Gastrocnemius medialis (tissue), 4 donors: ENCODE measurements at regions not wholly inside any gene's neighbourhood (a gene's known extent, or its start where the extent isn't known, plus 50 kb on each side); places are given as distances from the start of the nearest gene placed in this dataset.
A peak's percentile ranks its signal among the peaks of the same experiment; 100 is the strongest.

ENCODE experiments used
- ATAC-seq, 2 donors: fragments of 150-250 bp; one replicate each; pipeline ENCODE4 v1.9.1; 2016
- DNase-seq, 2 donors: peaks; one replicate each; pipeline ENCODE4 v3.0.0-alpha.2; 2019
- H3K27ac ChIP-seq, 4 donors: fragments of 200-600 bp; sonication (generic); 1 replicate in 1 of 4; 2 replicates in 3 of 4; pipeline ENCODE4 v1.5.1; 2016 to 2018; ENCODE audit warnings: mild to moderate bottlenecking in 2 of 4, moderate library complexity in 1 of 4
- H3K27me3 ChIP-seq, 3 donors: fragments of 200-600 bp; sonication (generic) in 2 of 3; 1 replicate in 1 of 3; 2 replicates in 2 of 3; pipeline versions ENCODE4 v1.5.1 to v1.6.0; 2016 to 2019; ENCODE audit warnings: mild to moderate bottlenecking in 1 of 3, moderate library complexity in 1 of 3
- H3K36me3 ChIP-seq, 2 donors: fragments of 200-600 bp; sonication (generic) in 1 of 2; one replicate each; pipeline ENCODE4 v1.5.1; 2017 to 2018
- H3K4me1 ChIP-seq, 2 donors: fragments of 200-600 bp; sonication (generic) in 1 of 2; one replicate each; pipeline ENCODE4 v1.5.1; 2016 to 2017; ENCODE audit warnings: mild to moderate bottlenecking in 2 of 2
- H3K4me3 ChIP-seq, 4 donors: fragments of 200-600 bp; sonication (generic) in 3 of 4; 1 replicate in 1 of 4; 2 replicates in 3 of 4; pipeline ENCODE4 v1.5.1; 2016 to 2019; ENCODE audit warnings: mild to moderate bottlenecking in 2 of 4
- H3K9me3 ChIP-seq, 3 donors: fragments of 200-600 bp; sonication (generic) in 2 of 3; 1 replicate in 1 of 3; 2 replicates in 2 of 3; pipeline ENCODE4 v1.5.1; 2016 to 2019
- POLR2A ChIP-seq, 2 donors: fragments of 450-650 bp; IDR thresholded peaks; one replicate each; pipeline ENCODE4 v1.6.1; 2017; ENCODE audit warnings: antibody characterized with exemption in 2 of 2, mild to moderate bottlenecking in 2 of 2, moderate library complexity in 2 of 2
- in situ Hi-C, 4 donors: fragments of 200-750 bp; cut with MboI; loops; one replicate each; pipeline versions ENCODE4 v1.15.0 to v1.8.0; 2017; ENCODE audit warnings: low sequenced_read_pairs in 4 of 4
- intact Hi-C: fragments of 100-400 bp; cut with DNase I; formaldehyde crosslinking; loops from one replicate; pipeline ENCODE4 v1.15.1; 2023; ENCODE audit warnings: low total_unique reads
- TF ChIP-seq, protein P1 (sequence below), 5 experiments: fragments of 450-650 bp in 3 of 5; fragments of 200-600 bp in 2 of 5; sonication (generic) in 2 of 5; IDR thresholded peaks in 4 of 5; conservative IDR thresholded peaks in 1 of 5; 1 replicate in 4 of 5; 2 replicates in 1 of 5; pipeline ENCODE4 v1.5.1; 2016 to 2019; ENCODE audit warnings: antibody characterized with exemption in 5 of 5, mild to moderate bottlenecking in 3 of 5, moderate library complexity in 3 of 5

DNA sequence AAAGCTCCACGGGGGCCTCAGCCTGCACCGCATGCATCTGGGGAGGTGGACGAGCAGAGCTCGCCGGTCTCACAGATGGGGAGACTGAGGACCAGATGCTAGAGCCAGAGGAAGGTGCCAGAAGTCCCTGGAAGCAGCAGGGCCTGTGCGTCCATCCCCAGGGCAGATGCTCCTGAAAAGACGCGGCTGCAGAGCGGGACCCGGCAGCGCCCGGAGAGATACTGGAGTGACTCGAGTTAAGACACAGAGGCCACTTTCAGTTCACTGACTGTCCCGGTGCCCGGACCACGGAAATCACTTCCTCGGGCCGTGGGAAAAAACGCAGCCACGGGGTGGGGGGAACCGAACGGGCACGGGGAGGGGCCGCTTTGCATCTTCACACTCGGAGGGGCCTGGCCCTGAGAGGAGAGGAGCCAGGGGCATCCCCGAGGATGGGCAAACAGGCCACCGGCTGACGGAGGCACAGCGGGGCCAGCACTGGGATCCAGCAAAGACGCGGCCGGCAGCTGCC lies 85.4 kb downstream of the FOXL3 start:
- TF ChIP-seq POLR2A (IDR thresholded peaks at IDR 0.05), result no peak
- TF ChIP-seq, protein P1, sequence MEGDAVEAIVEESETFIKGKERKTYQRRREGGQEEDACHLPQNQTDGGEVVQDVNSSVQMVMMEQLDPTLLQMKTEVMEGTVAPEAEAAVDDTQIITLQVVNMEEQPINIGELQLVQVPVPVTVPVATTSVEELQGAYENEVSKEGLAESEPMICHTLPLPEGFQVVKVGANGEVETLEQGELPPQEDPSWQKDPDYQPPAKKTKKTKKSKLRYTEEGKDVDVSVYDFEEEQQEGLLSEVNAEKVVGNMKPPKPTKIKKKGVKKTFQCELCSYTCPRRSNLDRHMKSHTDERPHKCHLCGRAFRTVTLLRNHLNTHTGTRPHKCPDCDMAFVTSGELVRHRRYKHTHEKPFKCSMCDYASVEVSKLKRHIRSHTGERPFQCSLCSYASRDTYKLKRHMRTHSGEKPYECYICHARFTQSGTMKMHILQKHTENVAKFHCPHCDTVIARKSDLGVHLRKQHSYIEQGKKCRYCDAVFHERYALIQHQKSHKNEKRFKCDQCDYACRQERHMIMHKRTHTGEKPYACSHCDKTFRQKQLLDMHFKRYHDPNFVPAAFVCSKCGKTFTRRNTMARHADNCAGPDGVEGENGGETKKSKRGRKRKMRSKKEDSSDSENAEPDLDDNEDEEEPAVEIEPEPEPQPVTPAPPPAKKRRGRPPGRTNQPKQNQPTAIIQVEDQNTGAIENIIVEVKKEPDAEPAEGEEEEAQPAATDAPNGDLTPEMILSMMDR (IDR thresholded peaks at IDR 0.05 in 4 of 5, conservative IDR thresholded peaks at IDR 0.05 in 1 of 5), result no peak
- in situ Hi-C loops (no loop called here), intact Hi-C loops (no loop called here)
- Histone ChIP-seq H3K4me1 (peaks cover 7 to 13% of the 10 kb centered on the region in 2 donors), H3K36me3 (no peaks in the 10 kb centered on the region), H3K27ac (no peak overlapping the region), H3K4me3 (no peak overlapping the region), H3K27me3 (peaks cover 0 to 32% (median 3%) of the 10 kb centered on the region in 3 donors), H3K9me3 (no peaks in the 10 kb centered on the region)
- DNase-seq (peak in 1 of 2 donors; percentile 5), ATAC-seq (no peak)

DNA sequence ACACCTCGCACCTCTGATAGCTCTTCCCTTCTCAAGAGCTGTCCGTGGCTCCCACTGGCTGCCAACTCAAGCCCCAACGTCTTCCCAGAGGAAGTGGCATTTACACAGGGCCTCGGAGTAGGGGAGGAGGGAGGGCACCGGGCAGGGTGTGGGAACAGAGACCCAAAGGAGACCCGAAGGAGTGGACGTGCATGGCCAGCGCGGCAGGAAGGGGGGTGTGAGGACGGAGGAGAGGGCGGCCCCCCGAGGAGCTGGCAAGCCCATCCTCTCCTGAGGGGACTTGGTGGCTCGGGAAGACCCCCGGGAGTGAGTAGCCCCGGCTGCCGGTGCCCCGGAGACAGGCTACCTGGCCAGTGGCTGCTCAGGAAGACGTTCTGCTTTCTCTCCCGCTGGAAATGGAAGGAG lies 85.9 kb downstream of the FOXL3 start:
- Histone ChIP-seq H3K4me1 (peaks cover 7 to 13% of the 10 kb centered on the region in 2 donors), H3K4me3 (no peak overlapping the region), H3K36me3 (no peaks in the 10 kb centered on the region), H3K27ac (no peak overlapping the region), H3K9me3 (no peaks in the 10 kb centered on the region), H3K27me3 (peaks cover 0 to 32% (median 3%) of the 10 kb centered on the region in 3 donors)
- intact Hi-C loops (no loop called here), in situ Hi-C loops (no loop called here)
- no peak for TF ChIP-seq POLR2A (IDR thresholded peaks at IDR 0.05)
- TF ChIP-seq, protein P1 (IDR thresholded peaks at IDR 0.05 in 4 of 5, conservative IDR thresholded peaks at IDR 0.05 in 1 of 5), result no peak
- no peak for ATAC-seq
- peak in 1 of 2 donors; percentile 4 for DNase-seq

DNA sequence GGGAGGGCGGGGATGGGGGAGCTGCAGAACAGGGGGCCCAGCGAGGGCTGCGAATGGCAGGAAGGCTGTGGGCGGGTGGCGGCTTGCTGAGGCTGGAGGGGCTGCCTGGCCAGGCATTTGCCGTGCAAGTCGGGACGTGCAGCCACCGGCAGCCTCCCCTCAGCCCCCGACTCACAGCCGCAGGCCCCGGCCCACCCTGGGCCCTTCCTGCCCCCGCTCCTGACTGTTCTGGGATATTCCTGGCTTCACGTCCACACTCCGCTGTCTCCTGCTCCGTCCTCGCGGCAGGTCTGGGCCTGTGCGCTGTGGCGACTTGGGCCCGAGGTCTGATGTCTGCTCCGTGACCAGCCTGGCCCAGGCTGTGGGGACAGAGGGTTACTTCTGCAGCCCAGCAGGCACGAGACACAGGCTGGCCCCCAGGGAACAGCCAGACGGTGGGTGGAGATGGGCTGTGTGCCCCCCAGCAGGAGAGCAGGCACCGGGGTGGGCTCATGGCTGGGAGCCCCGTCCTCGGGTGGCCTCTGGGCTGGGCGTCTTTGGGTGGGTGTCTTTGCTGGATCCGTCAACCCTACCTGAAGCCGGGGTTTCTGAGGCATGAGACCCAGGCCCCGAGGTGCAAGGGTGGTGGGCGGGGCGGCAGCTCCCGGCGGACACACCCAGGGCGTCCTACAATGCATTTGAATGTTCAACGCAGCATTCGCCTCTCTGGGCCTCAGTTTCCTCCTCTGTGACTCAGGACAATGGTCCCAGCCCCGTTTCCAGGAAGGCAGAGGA lies 86.5 kb downstream of the FOXL3 start:
- TF ChIP-seq POLR2A (IDR thresholded peaks at IDR 0.05), result no peak
- TF ChIP-seq, protein P1 (IDR thresholded peaks at IDR 0.05 in 4 of 5, conservative IDR thresholded peaks at IDR 0.05 in 1 of 5), result no peak
- ATAC-seq (no peak), DNase-seq (peak in 1 of 2 donors; percentile 5)
- Histone ChIP-seq H3K4me3 (no peak overlapping the region), H3K36me3 (no peaks in the 10 kb centered on the region), H3K27ac (no peak overlapping the region), H3K9me3 (no peaks in the 10 kb centered on the region), H3K4me1 (peaks cover 7 to 13% of the 10 kb centered on the region in 2 donors), H3K27me3 (peaks cover 0 to 32% (median 3%) of the 10 kb centered on the region in 3 donors)
- in situ Hi-C loops, result no loop called here
- intact Hi-C loops, result no loop called here

DNA sequence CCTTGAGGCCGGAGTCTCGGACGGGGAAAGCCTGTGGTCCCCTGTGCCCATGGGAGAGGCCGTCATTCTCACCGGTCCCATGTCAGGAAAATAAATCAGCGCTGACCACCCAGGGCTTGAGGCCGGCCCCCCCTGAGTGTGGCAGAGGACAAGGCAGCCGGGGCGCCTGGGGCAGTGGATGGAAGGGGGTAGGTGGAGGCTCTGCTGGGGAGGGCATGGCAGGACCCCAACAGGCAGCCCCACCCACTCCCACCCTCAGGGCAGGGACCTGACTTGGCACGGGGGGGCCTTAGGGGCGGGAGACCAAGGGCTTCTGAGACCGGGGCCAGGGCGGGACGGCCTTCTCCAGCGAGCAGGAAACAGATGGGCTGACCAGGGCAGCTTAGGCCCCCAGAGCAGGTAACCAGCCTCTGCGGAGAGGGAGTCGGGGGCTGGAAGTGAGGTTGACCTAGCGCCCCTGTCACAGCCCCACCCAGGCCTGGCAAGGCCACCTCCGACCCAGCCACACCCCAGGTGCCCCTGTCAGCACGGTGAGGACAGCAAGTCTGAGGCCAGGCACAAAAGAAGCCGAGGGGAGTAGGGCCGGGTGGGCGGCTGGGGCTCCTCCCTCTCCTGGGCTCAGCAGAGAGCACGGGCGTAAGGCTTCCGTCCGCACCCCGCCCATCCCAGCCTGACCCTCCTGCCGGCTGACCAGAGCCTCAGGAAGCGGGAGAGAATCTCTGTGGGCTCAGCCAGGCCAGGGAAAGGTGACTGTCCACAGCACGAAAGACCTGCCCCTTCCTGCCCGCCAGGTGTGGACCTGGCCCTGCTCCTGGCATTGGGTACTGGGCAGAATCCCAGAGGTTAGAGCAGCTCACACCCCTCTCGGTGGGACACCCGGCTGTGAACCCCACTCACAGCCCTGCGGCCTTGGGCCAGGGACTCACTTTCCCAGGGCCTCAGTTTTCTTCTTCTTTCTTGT lies 87.4 kb downstream of the FOXL3 start:
- peak in 1 of 2 donors; percentile 10 for DNase-seq
- H3K36me3 ChIP-seq, result no peaks in the 10 kb centered on the region
- H3K27ac ChIP-seq, result no peak overlapping the region
- intact Hi-C loops (no loop called here), in situ Hi-C loops (no loop called here)
- H3K4me1 ChIP-seq, result peaks cover 7 to 13% of the 10 kb centered on the region in 2 donors
- no peak for ATAC-seq
- no peak overlapping the region for H3K4me3 ChIP-seq
- H3K27me3 ChIP-seq, result peaks cover 0 to 32% (median 3%) of the 10 kb centered on the region in 3 donors
- no peak for TF ChIP-seq POLR2A (IDR thresholded peaks at IDR 0.05)
- TF ChIP-seq, protein P1 (IDR thresholded peaks at IDR 0.05 in 4 of 5, conservative IDR thresholded peaks at IDR 0.05 in 1 of 5), result no peak
- no peaks in the 10 kb centered on the region for H3K9me3 ChIP-seq
